ENCODE measurements at regions not wholly inside any gene's neighbourhood (a gene's known extent, or its start where the extent isn't known, plus 50 kb on each side); places are given as distances from the start of the nearest gene placed in this dataset.
"Not testable (repeated sequence)": the region's sequence is repeated elsewhere in the genome, so short reads cannot be mapped to it uniquely, and the experiment has no call there.

DNA sequence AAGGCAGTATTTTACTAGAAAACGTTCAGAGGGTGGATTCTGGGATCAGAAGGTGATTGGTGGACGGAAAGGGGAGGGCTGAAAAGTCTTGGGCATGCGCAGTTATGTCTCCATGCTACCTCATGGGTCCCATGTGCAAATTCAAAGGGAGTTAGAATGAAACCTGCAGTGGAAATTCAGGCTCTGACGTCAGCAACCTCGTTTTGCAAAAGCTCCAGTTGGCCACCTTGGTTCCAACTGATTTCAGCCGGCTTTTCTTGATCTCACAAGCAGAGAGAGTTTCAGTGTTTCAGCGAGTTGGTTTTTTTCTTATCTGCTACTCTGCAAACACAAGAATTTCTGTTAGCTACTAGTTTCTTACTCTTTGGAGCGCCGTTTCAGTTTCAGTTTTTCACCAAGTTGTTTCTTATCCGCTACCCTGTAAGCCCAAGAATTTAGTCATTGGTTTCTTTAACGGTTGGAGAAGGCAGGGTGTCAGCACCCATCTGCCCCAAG lies 69.8 kb upstream of the PGBD5 start:
- H3K4me1 ChIP-seq (ENCODE audit: control insufficient read depth in 3 of 3, insufficient read depth in 3 of 3, low read length in 3 of 3) = no peaks in the 10 kb centered on the region
- no peak overlapping the region for H3K27ac ChIP-seq (ENCODE audit: low read depth, low read length)
- H3K36me3 ChIP-seq (ENCODE audit: control insufficient read depth in 3 of 3, insufficient read depth in 3 of 3, low read length in 3 of 3) = no peaks in the 10 kb centered on the region
- H3K27me3 ChIP-seq (ENCODE audit: control insufficient read depth in 3 of 3, insufficient read depth in 3 of 3, low read length in 3 of 3) = peaks cover 0 to 4% (median 0%) of the 10 kb centered on the region in 3 donors
- no peaks in the 10 kb centered on the region for H3K9me3 ChIP-seq (ENCODE audit: control insufficient read depth in 3 of 3, low read length in 3 of 3)
- no peak overlapping the region for H3K9ac ChIP-seq (ENCODE audit: low read depth in 1 of 3, low read length in 3 of 3)
- no peak overlapping the region for H3K4me3 ChIP-seq (ENCODE audit: low read length in 3 of 3)

DNA sequence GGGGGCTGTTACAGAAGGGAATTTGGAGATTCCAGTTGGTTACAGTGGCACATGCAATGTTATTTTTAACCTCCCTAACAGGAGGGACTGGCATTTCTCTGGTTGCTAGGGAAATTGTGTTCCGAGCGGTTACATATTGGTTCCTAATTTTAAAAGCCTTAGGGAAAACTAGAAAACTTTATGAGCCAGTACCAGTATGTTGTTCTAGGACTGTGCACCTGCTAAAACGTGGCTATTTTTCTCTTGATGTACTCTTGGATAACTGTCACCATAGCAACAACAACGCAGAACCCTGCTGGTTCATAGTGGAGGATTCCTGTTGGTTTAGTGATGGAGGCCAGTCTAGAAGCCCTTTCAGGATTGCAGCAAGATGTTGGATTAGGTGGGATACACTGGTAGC lies 68.9 kb upstream of the PGBD5 start:
- peaks cover 0 to 4% (median 0%) of the 10 kb centered on the region in 3 donors for H3K27me3 ChIP-seq (ENCODE audit: control insufficient read depth in 3 of 3, insufficient read depth in 3 of 3, low read length in 3 of 3)
- no peak overlapping the region for H3K4me3 ChIP-seq (ENCODE audit: low read length in 3 of 3)
- H3K27ac ChIP-seq (ENCODE audit: low read depth, low read length) = no peak overlapping the region
- H3K4me1 ChIP-seq (ENCODE audit: control insufficient read depth in 3 of 3, insufficient read depth in 3 of 3, low read length in 3 of 3) = no peaks in the 10 kb centered on the region
- no peaks in the 10 kb centered on the region for H3K36me3 ChIP-seq (ENCODE audit: control insufficient read depth in 3 of 3, insufficient read depth in 3 of 3, low read length in 3 of 3)
- H3K9ac ChIP-seq (ENCODE audit: low read depth in 1 of 3, low read length in 3 of 3) = no peak overlapping the region
- no peaks in the 10 kb centered on the region for H3K9me3 ChIP-seq (ENCODE audit: control insufficient read depth in 3 of 3, low read length in 3 of 3)

DNA sequence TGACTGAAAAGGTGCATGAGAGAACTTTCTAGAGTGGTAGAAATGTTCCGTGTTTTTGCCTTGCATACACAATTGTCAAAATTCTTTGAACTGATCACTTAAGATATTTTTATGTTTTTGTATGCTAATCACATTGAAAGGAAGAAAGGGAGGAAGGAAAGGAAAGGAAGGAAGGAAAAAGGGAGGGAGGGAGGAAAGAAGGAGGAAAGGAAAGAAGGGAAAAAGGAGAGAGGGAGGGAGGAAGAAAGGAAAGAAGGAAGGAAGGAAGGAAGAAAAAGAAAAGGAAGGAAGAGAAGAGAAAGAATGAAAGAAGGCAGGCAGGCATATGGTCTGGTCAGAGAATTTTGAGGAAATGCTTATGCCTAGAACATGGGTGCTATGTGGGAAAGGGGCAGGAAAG lies 68.4 kb upstream of the PGBD5 start:
- peaks cover 0 to 4% (median 0%) of the 10 kb centered on the region in 3 donors for H3K27me3 ChIP-seq (ENCODE audit: control insufficient read depth in 3 of 3, insufficient read depth in 3 of 3, low read length in 3 of 3)
- H3K36me3 ChIP-seq (ENCODE audit: control insufficient read depth in 3 of 3, insufficient read depth in 3 of 3, low read length in 3 of 3) = no peaks in the 10 kb centered on the region
- no peak overlapping the region for H3K27ac ChIP-seq (ENCODE audit: low read depth, low read length)
- no peak overlapping the region for H3K4me3 ChIP-seq (ENCODE audit: low read length in 3 of 3)
- no peak overlapping the region for H3K9ac ChIP-seq (ENCODE audit: low read depth in 1 of 3, low read length in 3 of 3)
- no peaks in the 10 kb centered on the region for H3K4me1 ChIP-seq (ENCODE audit: control insufficient read depth in 3 of 3, insufficient read depth in 3 of 3, low read length in 3 of 3)
- H3K9me3 ChIP-seq (ENCODE audit: control insufficient read depth in 3 of 3, low read length in 3 of 3) = no peaks in the 10 kb centered on the region

DNA sequence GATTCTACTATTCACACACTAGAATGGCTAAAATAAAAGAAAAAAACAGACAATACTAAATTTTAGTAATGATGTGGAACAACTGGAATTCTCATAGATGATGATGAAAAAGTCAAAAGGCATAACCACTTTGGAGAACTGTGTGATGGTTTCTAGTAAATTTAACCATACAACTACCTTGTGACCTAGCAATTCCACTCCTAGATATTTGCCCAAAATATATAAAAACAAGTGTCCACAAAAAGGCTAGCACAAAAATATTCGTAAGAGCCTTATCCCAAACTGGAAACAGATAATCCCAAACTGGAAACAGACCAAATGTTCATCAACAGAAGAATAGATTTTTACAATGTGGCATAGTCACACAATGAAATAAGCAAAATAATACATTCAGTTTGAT lies 67.9 kb upstream of the PGBD5 start:
- Histone ChIP-seq H3K9me3 (ENCODE audit: control insufficient read depth in 3 of 3, low read length in 3 of 3) (no peaks in the 10 kb centered on the region), H3K9ac (ENCODE audit: low read depth in 1 of 3, low read length in 3 of 3) (no peak overlapping the region), H3K36me3 (ENCODE audit: control insufficient read depth in 3 of 3, insufficient read depth in 3 of 3, low read length in 3 of 3) (no peaks in the 10 kb centered on the region), H3K27me3 (ENCODE audit: control insufficient read depth in 3 of 3, insufficient read depth in 3 of 3, low read length in 3 of 3) (peaks cover 0 to 4% (median 0%) of the 10 kb centered on the region in 3 donors), H3K27ac (ENCODE audit: low read depth, low read length) (no peak overlapping the region), H3K4me3 (ENCODE audit: low read length in 3 of 3) (no peak overlapping the region), H3K4me1 (ENCODE audit: control insufficient read depth in 3 of 3, insufficient read depth in 3 of 3, low read length in 3 of 3) (no peaks in the 10 kb centered on the region)

DNA sequence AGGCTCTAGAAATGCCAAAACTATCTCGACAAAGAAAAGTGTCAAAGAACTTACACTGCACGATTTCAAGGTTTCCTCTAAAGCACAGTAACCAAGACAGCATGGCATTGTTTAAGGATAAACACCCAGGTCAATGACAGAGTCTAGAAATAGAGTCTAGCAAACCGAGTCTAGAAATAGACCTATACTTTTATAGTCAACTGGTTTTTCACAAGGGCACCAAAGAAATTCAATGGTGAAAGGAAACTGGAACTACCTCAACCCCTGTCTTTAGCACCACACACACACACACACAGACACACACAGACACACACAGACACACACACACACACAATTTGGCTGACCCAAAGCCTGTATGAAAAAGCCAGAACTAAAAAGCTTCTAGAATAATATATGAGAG lies 67.1 kb upstream of the PGBD5 start:
- no peak overlapping the region for H3K4me3 ChIP-seq (ENCODE audit: low read length in 3 of 3)
- no peaks in the 10 kb centered on the region for H3K4me1 ChIP-seq (ENCODE audit: control insufficient read depth in 3 of 3, insufficient read depth in 3 of 3, low read length in 3 of 3)
- H3K9ac ChIP-seq (ENCODE audit: low read depth in 1 of 3, low read length in 3 of 3) = no peak overlapping the region
- H3K27ac ChIP-seq (ENCODE audit: low read depth, low read length) = no peak overlapping the region
- no peaks in the 10 kb centered on the region for H3K9me3 ChIP-seq (ENCODE audit: control insufficient read depth in 3 of 3, low read length in 3 of 3)
- H3K36me3 ChIP-seq (ENCODE audit: control insufficient read depth in 3 of 3, insufficient read depth in 3 of 3, low read length in 3 of 3) = no peaks in the 10 kb centered on the region
- peaks cover 0 to 4% (median 0%) of the 10 kb centered on the region in 3 donors for H3K27me3 ChIP-seq (ENCODE audit: control insufficient read depth in 3 of 3, insufficient read depth in 3 of 3, low read length in 3 of 3)

DNA sequence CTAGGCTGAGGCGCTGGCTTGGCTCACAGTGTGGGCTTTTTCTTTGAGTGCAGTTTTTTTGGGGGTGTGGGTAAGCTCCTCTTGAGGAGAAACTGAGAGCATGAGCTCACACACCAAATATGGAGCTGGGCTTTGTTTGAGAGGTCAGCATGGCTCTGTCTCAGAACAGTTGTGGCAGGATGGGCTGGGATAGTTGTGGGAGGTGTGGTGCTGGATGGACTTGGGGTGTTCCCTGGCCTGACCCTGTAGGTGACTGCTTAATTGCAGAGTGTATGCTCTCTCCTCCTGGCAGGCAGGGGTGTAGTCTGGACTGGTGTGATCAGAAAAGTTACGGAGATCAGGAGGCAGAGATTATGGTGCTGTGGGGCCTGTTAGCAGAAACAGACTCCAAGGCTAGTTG lies 64.3 kb upstream of the PGBD5 start:
- Histone ChIP-seq H3K27me3 (ENCODE audit: control insufficient read depth in 3 of 3, insufficient read depth in 3 of 3, low read length in 3 of 3) (no peaks in the 10 kb centered on the region), H3K36me3 (ENCODE audit: control insufficient read depth in 3 of 3, insufficient read depth in 3 of 3, low read length in 3 of 3) (no peaks in the 10 kb centered on the region), H3K4me3 (ENCODE audit: low read length in 3 of 3) (no peak overlapping the region), H3K9ac (ENCODE audit: low read depth in 1 of 3, low read length in 3 of 3) (no peak overlapping the region), H3K4me1 (ENCODE audit: control insufficient read depth in 3 of 3, insufficient read depth in 3 of 3, low read length in 3 of 3) (no peaks in the 10 kb centered on the region), H3K27ac (ENCODE audit: low read depth, low read length) (no peak overlapping the region), H3K9me3 (ENCODE audit: control insufficient read depth in 3 of 3, low read length in 3 of 3) (no peaks in the 10 kb centered on the region)

DNA sequence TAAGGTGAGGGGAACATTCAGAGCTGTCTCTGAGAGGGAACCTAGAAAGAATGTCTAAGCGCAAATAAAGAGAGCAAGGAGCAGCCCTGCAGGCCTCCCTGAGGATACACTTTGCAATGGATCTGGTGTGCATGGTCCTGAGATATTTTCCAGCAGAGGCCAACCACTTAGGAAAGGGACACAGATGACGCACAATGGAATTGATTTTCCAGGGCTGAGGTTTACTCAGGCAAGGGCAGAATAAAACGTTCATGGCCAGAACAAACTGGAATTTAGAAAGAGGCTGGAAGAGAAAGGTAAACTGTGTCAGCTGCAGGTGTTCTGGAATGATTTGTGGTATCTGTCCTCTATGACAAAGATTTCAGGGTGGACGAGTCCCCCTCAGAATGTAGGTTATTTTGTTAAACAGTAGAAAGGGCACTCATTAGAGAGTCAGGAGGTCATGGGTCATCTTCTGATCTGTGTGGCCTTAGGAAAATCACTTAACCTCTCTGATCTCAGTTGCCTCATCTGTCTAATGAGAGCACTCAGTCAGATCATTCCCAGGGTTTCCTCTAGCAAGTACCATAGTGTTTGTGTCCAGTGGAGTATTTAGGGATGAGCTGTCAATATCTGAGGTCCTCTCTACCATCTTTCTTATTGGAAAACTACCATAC lies 61.8 kb upstream of the PGBD5 start:
- Histone ChIP-seq H3K4me1 (ENCODE audit: control insufficient read depth in 3 of 3, insufficient read depth in 3 of 3, low read length in 3 of 3) (no peaks in the 10 kb centered on the region), H3K9me3 (ENCODE audit: control insufficient read depth in 3 of 3, low read length in 3 of 3) (no peaks in the 10 kb centered on the region), H3K36me3 (ENCODE audit: control insufficient read depth in 3 of 3, insufficient read depth in 3 of 3, low read length in 3 of 3) (no peaks in the 10 kb centered on the region), H3K4me3 (ENCODE audit: low read length in 3 of 3) (no peak overlapping the region), H3K9ac (ENCODE audit: low read depth in 1 of 3, low read length in 3 of 3) (no peak overlapping the region), H3K27ac (ENCODE audit: low read depth, low read length) (no peak overlapping the region), H3K27me3 (ENCODE audit: control insufficient read depth in 3 of 3, insufficient read depth in 3 of 3, low read length in 3 of 3) (no peaks in the 10 kb centered on the region)

DNA sequence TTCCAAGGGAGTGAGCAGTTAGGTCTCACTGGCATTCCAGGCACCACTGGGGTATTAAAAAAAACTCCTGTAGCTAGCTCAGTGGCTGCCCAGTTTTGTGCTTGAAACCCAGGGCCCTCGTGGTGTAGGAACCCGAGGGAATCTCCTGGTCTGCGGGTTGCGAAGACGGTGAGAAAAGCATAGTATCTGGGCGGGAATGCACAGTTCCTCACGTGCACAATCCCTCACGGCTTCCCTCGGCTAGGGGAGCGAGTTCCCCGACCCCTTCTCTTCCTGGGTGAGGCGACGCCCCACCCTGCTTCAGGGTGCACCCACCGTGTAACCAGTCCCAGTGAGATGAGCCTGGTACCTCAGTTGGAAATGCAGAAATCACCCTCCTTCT lies 50.5 kb upstream of the PGBD5 start:
- Histone ChIP-seq H3K4me1 (ENCODE audit: control insufficient read depth in 3 of 3, insufficient read depth in 3 of 3, low read length in 3 of 3) (no peaks in the 10 kb centered on the region), H3K9ac (ENCODE audit: low read depth in 1 of 3, low read length in 3 of 3) (no peak overlapping the region), H3K9me3 (ENCODE audit: control insufficient read depth in 3 of 3, low read length in 3 of 3) (no peaks in the 10 kb centered on the region), H3K4me3 (ENCODE audit: low read length in 3 of 3) (no peak overlapping the region), H3K27me3 (ENCODE audit: control insufficient read depth in 3 of 3, insufficient read depth in 3 of 3, low read length in 3 of 3) (peaks cover 0 to 6% (median 0%) of the 10 kb centered on the region in 3 donors), H3K27ac (ENCODE audit: low read depth, low read length) (no peak overlapping the region), H3K36me3 (ENCODE audit: control insufficient read depth in 3 of 3, insufficient read depth in 3 of 3, low read length in 3 of 3) (no peaks in the 10 kb centered on the region)

DNA sequence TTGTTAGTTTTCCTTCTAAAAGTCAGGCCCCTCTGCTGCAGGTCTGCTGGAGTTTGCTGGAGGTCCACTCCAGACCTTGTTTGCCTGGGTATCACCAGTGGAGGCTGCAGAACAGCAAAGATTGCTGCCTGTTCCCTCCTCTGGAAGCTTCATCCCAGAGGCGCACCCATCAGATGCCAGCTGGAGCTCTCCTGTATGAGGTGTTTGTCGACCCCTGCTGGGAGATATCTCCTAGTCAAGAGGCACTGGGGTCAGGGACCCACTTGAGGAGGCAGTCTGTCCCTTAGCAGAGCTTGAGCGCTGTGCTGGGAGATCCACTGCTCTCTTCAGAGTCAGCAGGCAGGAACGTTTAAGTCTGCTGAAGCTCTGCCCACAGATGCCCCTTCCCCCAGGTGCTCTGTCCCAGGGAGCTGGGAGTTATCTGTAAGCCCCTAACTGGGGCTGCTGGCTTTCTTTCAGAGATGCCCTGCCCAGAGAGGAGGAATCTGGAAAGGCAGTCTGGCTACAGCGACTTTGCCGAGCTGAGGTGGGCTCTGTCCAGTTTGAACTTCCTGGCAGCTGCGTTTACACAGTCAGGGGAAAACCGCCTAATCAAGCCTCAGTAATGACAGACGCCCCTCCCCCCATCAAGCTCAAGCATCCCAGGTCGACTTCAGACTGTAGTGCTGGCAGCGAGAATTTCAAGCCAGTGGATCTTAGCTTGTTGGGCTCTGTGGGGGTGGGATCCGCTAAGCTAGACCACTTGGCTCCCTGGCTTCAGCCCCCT lies 49.9 kb upstream of the PGBD5 start:
- H3K36me3 ChIP-seq (ENCODE audit: control insufficient read depth in 3 of 3, insufficient read depth in 3 of 3, low read length in 3 of 3); H3K27me3 ChIP-seq (ENCODE audit: control insufficient read depth in 3 of 3, insufficient read depth in 3 of 3, low read length in 3 of 3); H3K9ac ChIP-seq (ENCODE audit: low read depth in 1 of 3, low read length in 3 of 3); H3K4me3 ChIP-seq (ENCODE audit: low read length in 3 of 3); H3K27ac ChIP-seq (ENCODE audit: low read depth, low read length); H3K4me1 ChIP-seq (ENCODE audit: control insufficient read depth in 3 of 3, insufficient read depth in 3 of 3, low read length in 3 of 3); H3K9me3 ChIP-seq (ENCODE audit: control insufficient read depth in 3 of 3, low read length in 3 of 3): not testable (repeated sequence)

Data from skeletal muscle tissue (tissue), 3 donors.